GM12874 (cell line): ENCODE measurements at regions not wholly inside any gene's neighbourhood (a gene's known extent, or its start where the extent isn't known, plus 50 kb on each side); places are given as distances from the start of the nearest gene placed in this dataset.

Experiments
- TF ChIP-seq, protein P1 (sequence below): IDR thresholded peaks from 2 replicates; pipeline ENCODE4 v1.5.1; 2011; ENCODE audit warnings: low read depth, mild to moderate bottlenecking, control low read depth, low read length, moderate library complexity; ENCODE audit not compliant: insufficient read depth

DNA sequence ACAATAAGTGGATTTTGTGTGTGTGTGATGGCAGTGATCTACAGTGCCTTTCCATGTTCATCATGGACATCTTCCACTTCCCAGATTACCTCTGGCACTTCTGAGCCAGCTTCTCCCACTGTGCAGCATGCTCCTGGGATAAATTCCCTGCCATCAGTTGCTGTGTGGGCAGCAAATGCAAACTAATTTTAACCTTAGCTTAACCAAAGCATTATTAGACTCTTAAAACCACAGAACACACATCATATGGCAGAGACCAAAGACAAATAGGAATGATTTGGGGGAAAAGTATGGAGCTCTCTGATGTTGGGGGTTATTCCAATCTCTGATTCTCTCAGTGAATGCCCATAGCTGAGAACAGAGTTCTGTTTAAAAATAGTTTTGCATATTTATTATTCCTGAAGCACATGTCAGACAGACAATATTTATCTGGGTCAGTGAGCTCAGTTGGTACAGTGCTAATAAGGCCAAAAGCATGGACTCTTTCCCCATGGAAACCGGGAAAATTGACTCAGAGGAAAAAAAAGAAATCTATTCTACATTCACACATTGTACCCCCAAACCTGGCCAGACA, 567.4 kb downstream of the IQCM start:
- TF ChIP-seq, protein P1, sequence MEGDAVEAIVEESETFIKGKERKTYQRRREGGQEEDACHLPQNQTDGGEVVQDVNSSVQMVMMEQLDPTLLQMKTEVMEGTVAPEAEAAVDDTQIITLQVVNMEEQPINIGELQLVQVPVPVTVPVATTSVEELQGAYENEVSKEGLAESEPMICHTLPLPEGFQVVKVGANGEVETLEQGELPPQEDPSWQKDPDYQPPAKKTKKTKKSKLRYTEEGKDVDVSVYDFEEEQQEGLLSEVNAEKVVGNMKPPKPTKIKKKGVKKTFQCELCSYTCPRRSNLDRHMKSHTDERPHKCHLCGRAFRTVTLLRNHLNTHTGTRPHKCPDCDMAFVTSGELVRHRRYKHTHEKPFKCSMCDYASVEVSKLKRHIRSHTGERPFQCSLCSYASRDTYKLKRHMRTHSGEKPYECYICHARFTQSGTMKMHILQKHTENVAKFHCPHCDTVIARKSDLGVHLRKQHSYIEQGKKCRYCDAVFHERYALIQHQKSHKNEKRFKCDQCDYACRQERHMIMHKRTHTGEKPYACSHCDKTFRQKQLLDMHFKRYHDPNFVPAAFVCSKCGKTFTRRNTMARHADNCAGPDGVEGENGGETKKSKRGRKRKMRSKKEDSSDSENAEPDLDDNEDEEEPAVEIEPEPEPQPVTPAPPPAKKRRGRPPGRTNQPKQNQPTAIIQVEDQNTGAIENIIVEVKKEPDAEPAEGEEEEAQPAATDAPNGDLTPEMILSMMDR: no peak

DNA sequence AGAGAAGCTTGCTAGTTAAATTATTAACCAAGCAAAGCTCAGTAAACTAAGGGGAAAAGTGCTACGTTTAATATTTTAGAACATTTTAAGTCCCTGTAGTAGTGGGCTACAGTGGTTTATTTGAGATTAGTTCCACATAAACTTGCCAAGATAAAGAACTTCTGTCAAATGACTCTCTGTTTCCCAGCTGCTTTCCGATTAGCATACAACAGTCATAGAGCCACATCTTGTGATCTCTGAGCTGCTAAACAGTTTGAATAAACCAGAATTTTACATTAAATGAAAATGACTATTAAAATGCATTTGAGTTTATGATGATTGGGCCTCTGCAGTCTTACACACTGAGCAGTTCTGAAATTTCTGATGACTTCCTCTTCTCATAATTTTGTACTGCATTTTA, 568.5 kb downstream of the IQCM start:
- TF ChIP-seq, protein P1: no peak

DNA sequence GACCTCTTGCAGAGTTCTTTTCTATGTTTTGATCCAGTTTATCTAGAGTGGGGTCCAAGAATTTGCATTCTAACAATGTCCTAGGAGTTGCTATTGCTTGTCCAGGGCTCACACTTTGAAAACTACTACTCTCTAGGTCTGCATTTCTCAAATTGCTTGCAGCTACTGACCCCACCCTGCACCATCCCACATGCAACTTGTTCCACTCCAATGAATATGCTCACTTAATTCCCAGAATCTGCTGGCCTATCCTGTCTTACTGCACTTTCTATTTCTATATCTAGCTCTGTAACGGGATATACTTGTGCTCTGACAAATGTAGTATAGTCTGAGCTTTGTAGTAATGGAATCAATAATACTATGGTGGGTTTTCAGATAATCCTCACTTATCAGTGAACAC, 570.3 kb downstream of the IQCM start:
- TF ChIP-seq, protein P1: no peak

DNA sequence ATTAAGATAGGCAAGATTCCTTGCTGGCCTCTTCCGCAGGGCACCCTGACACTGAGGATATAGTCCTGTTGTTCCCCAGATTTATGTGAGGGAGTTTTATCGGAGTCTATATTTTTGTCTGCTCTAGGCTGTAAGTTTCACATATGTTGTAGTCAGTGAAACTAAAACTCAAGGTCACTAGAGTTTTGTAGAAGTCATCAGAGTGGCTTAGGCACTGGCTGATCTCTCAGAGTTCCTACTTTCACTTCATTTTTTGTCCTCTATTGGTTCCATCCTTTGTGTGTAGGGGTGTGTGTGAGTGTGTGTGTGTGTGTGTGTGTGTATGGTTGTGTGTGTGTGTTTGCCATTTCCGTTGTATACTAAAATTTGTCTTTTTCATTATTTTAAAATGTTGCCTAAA, 577.5 kb downstream of the IQCM start:
- TF ChIP-seq, protein P1: no peak

DNA sequence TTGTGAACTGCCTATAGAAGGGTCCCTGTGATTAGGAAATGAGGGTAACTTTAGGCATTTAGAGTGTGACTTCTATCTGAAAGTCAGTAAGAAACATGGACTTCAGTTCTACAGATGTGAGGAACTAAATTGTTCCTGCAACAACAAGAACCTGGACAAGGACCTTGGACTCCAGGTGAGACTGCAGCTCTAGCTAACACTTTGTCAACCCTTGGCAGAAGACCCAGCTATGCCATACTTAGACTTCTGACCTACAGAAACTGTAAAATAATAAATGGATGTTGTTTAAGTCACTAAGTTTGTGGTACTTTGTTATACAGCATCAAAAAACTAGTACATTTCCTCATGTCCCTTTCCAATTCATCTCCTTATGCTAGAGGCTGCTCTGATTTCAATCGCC, 580.8 kb downstream of the IQCM start:
- TF ChIP-seq, protein P1: no peak

DNA sequence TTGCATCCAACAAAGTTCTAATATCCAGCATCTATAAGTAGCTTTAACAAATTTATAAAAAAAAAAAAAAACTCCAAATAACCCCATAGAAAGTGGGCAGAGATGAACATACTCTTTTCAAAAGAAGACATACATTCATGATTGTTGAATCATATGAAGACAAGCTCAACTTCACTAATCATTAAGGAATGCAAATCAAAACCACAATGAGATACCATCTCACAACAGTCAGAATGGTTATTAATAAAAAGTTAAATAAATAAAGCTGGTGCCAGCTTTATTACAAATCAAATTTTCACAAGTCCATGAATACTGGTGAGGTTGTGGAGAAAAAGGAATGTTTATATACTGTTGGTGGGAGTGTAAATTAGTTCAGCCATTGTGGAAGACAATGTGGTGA, 592.0 kb downstream of the IQCM start:
- TF ChIP-seq, protein P1: no peak

DNA sequence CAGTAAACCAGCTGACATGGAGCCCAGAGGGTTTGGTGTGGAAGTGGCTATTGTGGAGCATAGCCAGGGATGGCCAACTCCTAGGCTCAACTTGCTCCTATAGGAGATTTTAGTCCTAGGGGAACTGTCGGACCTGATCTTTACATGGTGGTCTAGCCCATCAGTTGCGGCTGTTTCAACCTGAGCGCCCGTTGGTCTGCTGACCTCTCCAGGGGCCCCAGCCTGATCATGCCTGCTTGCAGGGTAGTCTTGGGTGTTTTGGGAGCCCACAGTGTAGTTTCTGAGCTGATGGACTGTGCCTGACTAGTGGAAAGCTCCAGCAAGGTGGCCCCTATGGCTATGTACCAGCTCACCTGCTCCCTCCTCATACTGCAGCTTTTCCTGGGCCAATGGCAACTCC, 597.0 kb downstream of the IQCM start:
- TF ChIP-seq, protein P1: no peak

DNA sequence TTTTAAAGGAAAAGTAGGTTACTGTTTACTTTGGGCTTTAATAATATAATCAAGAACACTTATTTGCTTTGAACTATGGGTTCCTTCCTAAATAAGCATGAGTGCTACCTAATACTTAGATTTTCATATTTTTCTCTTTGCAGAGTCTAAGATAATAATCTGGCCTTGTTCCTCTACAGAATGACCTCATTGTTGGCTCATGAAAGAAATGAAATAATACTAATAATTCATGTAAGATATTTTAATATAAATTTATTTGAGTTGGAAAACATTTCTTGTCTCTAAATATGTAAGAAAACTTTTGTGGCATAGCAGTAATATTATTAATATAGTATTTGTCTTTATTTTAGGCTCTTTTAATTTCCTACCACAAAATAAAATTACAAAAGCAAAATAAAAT, 601.3 kb downstream of the IQCM start:
- TF ChIP-seq, protein P1: no peak
